ENCODE measurements at regions not wholly inside any gene's neighbourhood (a gene's known extent, or its start where the extent isn't known, plus 50 kb on each side); places are given as distances from the start of the nearest gene placed in this dataset.

- Histone ChIP-seq H3K9me3 (ENCODE audit: control insufficient read depth in 2 of 2, low read length in 2 of 2) (peaks cover 0 to 6% of the 10 kb centered on the region in 2 donors), H3K36me3 (ENCODE audit: control insufficient read depth in 2 of 2, insufficient read depth in 2 of 2, low read length in 2 of 2) (no peaks in the 10 kb centered on the region), H3K4me1 (ENCODE audit: control insufficient read depth, insufficient read depth, low read length) (no peaks in the 10 kb centered on the region), H3K9ac (ENCODE audit: low read length in 2 of 2) (no peak overlapping the region), H3K27me3 (ENCODE audit: control insufficient read depth in 1 of 2, insufficient read depth in 2 of 2, low read length in 2 of 2) (no peaks in the 10 kb centered on the region), H3K27ac (ENCODE audit: low read length) (no peak overlapping the region), H3K4me3 (ENCODE audit: low read length in 2 of 2) (no peak overlapping the region)
These were observed 1375.2 kb downstream of the TBC1D22A start for GRCh38 chr22:48137640-48138039.

GRCh38 chr22:48135592-48135991 is 1373.1 kb downstream of the TBC1D22A start:
- no peak overlapping the region for H3K4me3 ChIP-seq (ENCODE audit: low read length in 2 of 2)

GRCh38 chr22:48125416-48125815 is 1363.0 kb downstream of the TBC1D22A start:
- peaks cover under 1 to 2% of the 10 kb centered on the region in 2 donors for H3K27me3 ChIP-seq (ENCODE audit: control insufficient read depth in 1 of 2, insufficient read depth in 2 of 2, low read length in 2 of 2)
- H3K36me3 ChIP-seq (ENCODE audit: control insufficient read depth in 2 of 2, insufficient read depth in 2 of 2, low read length in 2 of 2): no peaks in the 10 kb centered on the region
- no peak overlapping the region for H3K27ac ChIP-seq (ENCODE audit: low read length)
- no peak overlapping the region for H3K4me3 ChIP-seq (ENCODE audit: low read length in 2 of 2)
- no peaks in the 10 kb centered on the region for H3K9me3 ChIP-seq (ENCODE audit: control insufficient read depth in 2 of 2, low read length in 2 of 2)
- no peaks in the 10 kb centered on the region for H3K4me1 ChIP-seq (ENCODE audit: control insufficient read depth, insufficient read depth, low read length)
- H3K9ac ChIP-seq (ENCODE audit: low read length in 2 of 2): no peak overlapping the region

More at GRCh38 chr22:48135592-48135991, 1373.1 kb downstream of the TBC1D22A start:
- Histone ChIP-seq H3K9me3 (ENCODE audit: control insufficient read depth in 2 of 2, low read length in 2 of 2) (peaks cover 0 to 6% of the 10 kb centered on the region in 2 donors), H3K9ac (ENCODE audit: low read length in 2 of 2) (no peak overlapping the region), H3K27me3 (ENCODE audit: control insufficient read depth in 1 of 2, insufficient read depth in 2 of 2, low read length in 2 of 2) (peaks cover 0 to 1% of the 10 kb centered on the region in 2 donors), H3K27ac (ENCODE audit: low read length) (no peak overlapping the region), H3K4me1 (ENCODE audit: control insufficient read depth, insufficient read depth, low read length) (no peaks in the 10 kb centered on the region), H3K36me3 (ENCODE audit: control insufficient read depth in 2 of 2, insufficient read depth in 2 of 2, low read length in 2 of 2) (no peaks in the 10 kb centered on the region)

GRCh38 chr22:48121984-48122383 is 1359.5 kb downstream of the TBC1D22A start:
- Histone ChIP-seq H3K4me3 (ENCODE audit: low read length in 2 of 2) (no peak overlapping the region), H3K27me3 (ENCODE audit: control insufficient read depth in 1 of 2, insufficient read depth in 2 of 2, low read length in 2 of 2) (peaks cover 0 to 3% of the 10 kb centered on the region in 2 donors), H3K9ac (ENCODE audit: low read length in 2 of 2) (no peak overlapping the region), H3K36me3 (ENCODE audit: control insufficient read depth in 2 of 2, insufficient read depth in 2 of 2, low read length in 2 of 2) (no peaks in the 10 kb centered on the region), H3K4me1 (ENCODE audit: control insufficient read depth, insufficient read depth, low read length) (no peaks in the 10 kb centered on the region), H3K9me3 (ENCODE audit: control insufficient read depth in 2 of 2, low read length in 2 of 2) (no peaks in the 10 kb centered on the region), H3K27ac (ENCODE audit: low read length) (no peak overlapping the region)

GRCh38 chr22:48118654-48119053 is 1356.2 kb downstream of the TBC1D22A start:
- Histone ChIP-seq H3K9me3 (ENCODE audit: control insufficient read depth in 2 of 2, low read length in 2 of 2) (no peaks in the 10 kb centered on the region), H3K27ac (ENCODE audit: low read length) (no peak overlapping the region), H3K9ac (ENCODE audit: low read length in 2 of 2) (no peak overlapping the region), H3K4me1 (ENCODE audit: control insufficient read depth, insufficient read depth, low read length) (no peaks in the 10 kb centered on the region), H3K4me3 (ENCODE audit: low read length in 2 of 2) (no peak overlapping the region), H3K36me3 (ENCODE audit: control insufficient read depth in 2 of 2, insufficient read depth in 2 of 2, low read length in 2 of 2) (no peaks in the 10 kb centered on the region), H3K27me3 (ENCODE audit: control insufficient read depth in 1 of 2, insufficient read depth in 2 of 2, low read length in 2 of 2) (peaks cover 0 to 3% of the 10 kb centered on the region in 2 donors)

GRCh38 chr22:48116871-48117270 is 1354.4 kb downstream of the TBC1D22A start:
- H3K4me1 ChIP-seq (ENCODE audit: control insufficient read depth, insufficient read depth, low read length): no peaks in the 10 kb centered on the region
- no peak overlapping the region for H3K27ac ChIP-seq (ENCODE audit: low read length)
- no peaks in the 10 kb centered on the region for H3K36me3 ChIP-seq (ENCODE audit: control insufficient read depth in 2 of 2, insufficient read depth in 2 of 2, low read length in 2 of 2)
- H3K27me3 ChIP-seq (ENCODE audit: control insufficient read depth in 1 of 2, insufficient read depth in 2 of 2, low read length in 2 of 2): peaks cover 0 to 3% of the 10 kb centered on the region in 2 donors
- no peak overlapping the region for H3K9ac ChIP-seq (ENCODE audit: low read length in 2 of 2)
- no peak overlapping the region for H3K4me3 ChIP-seq (ENCODE audit: low read length in 2 of 2)
- peaks cover 3 to 5% of the 10 kb centered on the region in 2 donors for H3K9me3 ChIP-seq (ENCODE audit: control insufficient read depth in 2 of 2, low read length in 2 of 2)

GRCh38 chr22:48112687-48113521 is 1350.5 kb downstream of the TBC1D22A start:
- no peaks in the 10 kb centered on the region for H3K27me3 ChIP-seq (ENCODE audit: control insufficient read depth in 1 of 2, insufficient read depth in 2 of 2, low read length in 2 of 2)
- no peak overlapping the region for H3K9ac ChIP-seq (ENCODE audit: low read length in 2 of 2)
- no peaks in the 10 kb centered on the region for H3K36me3 ChIP-seq (ENCODE audit: control insufficient read depth in 2 of 2, insufficient read depth in 2 of 2, low read length in 2 of 2)
- peaks cover 3 to 8% of the 10 kb centered on the region in 2 donors for H3K9me3 ChIP-seq (ENCODE audit: control insufficient read depth in 2 of 2, low read length in 2 of 2)
- no peak overlapping the region for H3K4me3 ChIP-seq (ENCODE audit: low read length in 2 of 2)
- H3K27ac ChIP-seq (ENCODE audit: low read length): no peak overlapping the region
- no peaks in the 10 kb centered on the region for H3K4me1 ChIP-seq (ENCODE audit: control insufficient read depth, insufficient read depth, low read length)

- Histone ChIP-seq H3K9me3 (ENCODE audit: control insufficient read depth in 2 of 2, low read length in 2 of 2) (peaks cover 0 to 4% of the 10 kb centered on the region in 2 donors), H3K9ac (ENCODE audit: low read length in 2 of 2) (no peak overlapping the region), H3K27me3 (ENCODE audit: control insufficient read depth in 1 of 2, insufficient read depth in 2 of 2, low read length in 2 of 2) (peaks cover 8 to 14% of the 10 kb centered on the region in 2 donors), H3K27ac (ENCODE audit: low read length) (no peak overlapping the region), H3K4me1 (ENCODE audit: control insufficient read depth, insufficient read depth, low read length) (no peaks in the 10 kb centered on the region), H3K36me3 (ENCODE audit: control insufficient read depth in 2 of 2, insufficient read depth in 2 of 2, low read length in 2 of 2) (no peaks in the 10 kb centered on the region), H3K4me3 (ENCODE audit: low read length in 2 of 2) (no peak overlapping the region)
These were observed 1344.3 kb downstream of the TBC1D22A start for GRCh38 chr22:48106715-48107259.

GRCh38 chr22:48106215-48106614 is 1343.8 kb downstream of the TBC1D22A start:
- no peak overlapping the region for H3K9ac ChIP-seq (ENCODE audit: low read length in 2 of 2)
- H3K36me3 ChIP-seq (ENCODE audit: control insufficient read depth in 2 of 2, insufficient read depth in 2 of 2, low read length in 2 of 2): no peaks in the 10 kb centered on the region
- H3K27ac ChIP-seq (ENCODE audit: low read length): no peak overlapping the region
- H3K9me3 ChIP-seq (ENCODE audit: control insufficient read depth in 2 of 2, low read length in 2 of 2): peaks cover 0 to 4% of the 10 kb centered on the region in 2 donors
- no peak overlapping the region for H3K4me3 ChIP-seq (ENCODE audit: low read length in 2 of 2)
- H3K4me1 ChIP-seq (ENCODE audit: control insufficient read depth, insufficient read depth, low read length): no peaks in the 10 kb centered on the region
- peaks cover 12 to 15% of the 10 kb centered on the region in 2 donors for H3K27me3 ChIP-seq (ENCODE audit: control insufficient read depth in 1 of 2, insufficient read depth in 2 of 2, low read length in 2 of 2)

- Histone ChIP-seq H3K27me3 (ENCODE audit: control insufficient read depth in 1 of 2, insufficient read depth in 2 of 2, low read length in 2 of 2) (peaks cover 14 to 15% of the 10 kb centered on the region in 2 donors), H3K9ac (ENCODE audit: low read length in 2 of 2) (no peak overlapping the region), H3K36me3 (ENCODE audit: control insufficient read depth in 2 of 2, insufficient read depth in 2 of 2, low read length in 2 of 2) (no peaks in the 10 kb centered on the region), H3K4me3 (ENCODE audit: low read length in 2 of 2) (no peak overlapping the region), H3K9me3 (ENCODE audit: control insufficient read depth in 2 of 2, low read length in 2 of 2) (peaks cover 0 to 4% of the 10 kb centered on the region in 2 donors), H3K27ac (ENCODE audit: low read length) (no peak overlapping the region), H3K4me1 (ENCODE audit: control insufficient read depth, insufficient read depth, low read length) (no peaks in the 10 kb centered on the region)
These were observed 1342.8 kb downstream of the TBC1D22A start for GRCh38 chr22:48105259-48105658.

- H3K36me3 ChIP-seq (ENCODE audit: control insufficient read depth in 2 of 2, insufficient read depth in 2 of 2, low read length in 2 of 2): no peaks in the 10 kb centered on the region
- H3K9ac ChIP-seq (ENCODE audit: low read length in 2 of 2): no peak overlapping the region
- H3K27ac ChIP-seq (ENCODE audit: low read length): no peak overlapping the region
- no peak overlapping the region for H3K4me3 ChIP-seq (ENCODE audit: low read length in 2 of 2)
- peaks cover 14 to 15% of the 10 kb centered on the region in 2 donors for H3K27me3 ChIP-seq (ENCODE audit: control insufficient read depth in 1 of 2, insufficient read depth in 2 of 2, low read length in 2 of 2)
- no peaks in the 10 kb centered on the region for H3K4me1 ChIP-seq (ENCODE audit: control insufficient read depth, insufficient read depth, low read length)
- peaks cover 0 to 4% of the 10 kb centered on the region in 2 donors for H3K9me3 ChIP-seq (ENCODE audit: control insufficient read depth in 2 of 2, low read length in 2 of 2)
These were observed 1342.3 kb downstream of the TBC1D22A start for GRCh38 chr22:48104766-48105165.

Measured in stomach smooth muscle (tissue), 2 donors.